Epidermal melanocyte (primary cell): ENCODE measurements at regions not wholly inside any gene's neighbourhood (a gene's known extent, or its start where the extent isn't known, plus 50 kb on each side); places are given as distances from the start of the nearest gene placed in this dataset.
A peak's percentile ranks its signal among the peaks of the same experiment; 100 is the strongest.
"Not testable (repeated sequence)": the region's sequence is repeated elsewhere in the genome, so short reads cannot be mapped to it uniquely, and the experiment has no call there.

ENCODE experiments used
- DNase-seq: peaks from one replicate; pipeline ENCODE4 v3.0.0; 2011; ENCODE audit warnings: low spot score; ENCODE audit not compliant: insufficient read length

- no peak for DNase-seq
Measured at GRCh38 chr2:11989354-11989703, 242.9 kb downstream of the LPIN1 start.

GRCh38 chr2:11990576-11990975 lies 244.1 kb downstream of the LPIN1 start:
- DNase-seq: no peak

DNA sequence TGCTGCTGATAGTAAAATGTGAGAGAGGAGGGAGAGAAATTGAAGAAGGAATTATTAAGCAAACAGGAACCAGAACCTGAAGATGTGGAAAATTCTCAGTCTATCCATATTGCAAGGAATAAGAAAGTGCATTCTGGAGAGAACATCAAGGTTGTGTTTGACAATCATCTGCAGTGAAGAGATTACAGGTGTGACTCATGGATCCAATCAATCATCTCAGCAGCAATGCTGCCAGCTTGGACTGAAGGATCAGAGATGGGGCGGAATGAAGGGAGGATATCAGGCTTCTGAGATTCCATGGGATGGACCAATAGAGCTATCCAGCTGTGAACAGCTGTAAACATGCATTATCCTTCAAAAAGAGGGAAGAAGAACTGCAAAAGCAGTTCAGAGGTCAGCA lies 247.3 kb downstream of the LPIN1 start:
- no peak for DNase-seq

DNA sequence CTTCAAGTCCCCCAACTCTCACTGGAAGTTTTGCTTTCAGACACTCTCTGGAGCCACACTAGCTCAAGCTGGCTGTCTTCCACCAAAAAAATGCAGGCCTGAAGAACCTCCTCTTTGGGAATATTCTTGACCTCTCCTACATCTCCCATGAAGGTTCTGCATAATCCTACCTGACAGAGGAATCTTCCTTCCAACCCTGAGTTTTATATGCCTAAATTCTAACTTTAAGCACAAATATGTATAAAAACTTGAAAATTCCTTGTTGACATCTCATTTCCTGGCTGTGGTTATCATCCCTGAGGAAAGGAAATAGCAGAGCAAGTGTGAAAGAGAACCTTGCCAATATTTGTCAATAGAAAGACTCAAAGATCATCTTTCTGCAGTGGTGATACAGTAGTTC lies 249.0 kb downstream of the LPIN1 start:
- DNase-seq: no peak

GRCh38 chr2:11996618-11997017 lies 250.2 kb downstream of the LPIN1 start:
- no peak for DNase-seq

DNA sequence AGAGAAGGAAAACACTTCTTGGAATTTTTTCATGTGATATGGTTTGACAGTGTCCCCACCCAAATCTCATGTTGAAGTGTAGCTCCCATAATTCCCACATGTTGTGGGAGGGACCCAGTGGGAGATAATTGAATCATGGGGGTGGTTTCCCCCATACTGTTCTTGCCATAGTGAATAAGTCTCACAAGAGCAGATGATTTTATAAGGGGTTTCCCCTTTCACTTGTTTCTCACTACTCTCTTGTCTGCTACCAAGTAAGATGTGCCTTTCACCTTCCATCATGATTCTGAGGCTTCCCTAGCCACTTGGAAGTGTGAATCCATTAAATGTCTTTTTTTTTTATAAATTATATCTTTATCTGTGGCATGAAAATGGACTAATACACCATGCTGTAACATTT lies 250.7 kb downstream of the LPIN1 start:
- no peak for DNase-seq

- no peak for DNase-seq
Measured at GRCh38 chr2:11998218-11998617, 251.8 kb downstream of the LPIN1 start.

DNA sequence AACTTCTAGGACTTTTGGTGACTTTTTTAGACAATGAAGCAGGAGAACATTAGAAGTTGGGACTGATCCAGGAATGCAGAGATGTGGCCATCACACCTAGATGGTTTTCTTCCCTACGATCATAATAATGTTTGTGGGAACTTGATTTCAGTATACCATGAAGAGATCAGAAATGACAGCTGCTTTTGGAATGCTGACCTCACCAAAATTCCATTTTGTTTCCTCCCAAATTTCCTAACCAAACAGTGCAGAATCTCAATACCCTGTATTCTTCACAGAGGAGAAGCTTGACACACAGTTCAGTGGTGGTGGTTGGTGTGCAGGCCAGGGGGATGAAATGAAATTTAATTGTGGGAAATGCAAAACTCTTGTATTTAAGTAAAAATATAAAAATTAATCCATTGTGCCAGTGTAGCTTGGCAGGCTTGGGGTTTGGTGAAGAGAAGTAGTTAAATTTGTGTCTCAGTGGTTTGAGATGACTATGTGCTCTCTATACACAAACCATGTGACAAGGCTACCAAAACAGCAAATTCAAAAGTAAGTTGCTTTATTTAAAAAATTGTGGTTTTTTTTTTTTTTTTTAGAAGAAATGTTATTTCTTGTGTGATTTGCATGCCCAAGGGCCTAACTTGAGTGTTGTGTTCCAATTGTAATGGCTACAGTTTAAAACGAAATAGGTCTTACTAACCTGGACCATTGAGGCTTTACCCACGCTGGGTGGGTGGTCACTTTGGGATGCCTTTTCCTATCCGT lies 252.4 kb downstream of the LPIN1 start:
- no peak for DNase-seq

GRCh38 chr2:12001621-12002020 lies 255.2 kb downstream of the LPIN1 start:
- no peak for DNase-seq

- no peak for DNase-seq
Measured at GRCh38 chr2:12002215-12002614, 255.8 kb downstream of the LPIN1 start.

- no peak for DNase-seq
Measured at GRCh38 chr2:12004713-12005112, 258.3 kb downstream of the LPIN1 start.

- no peak for DNase-seq
Measured at GRCh38 chr2:12005886-12006681, 259.7 kb downstream of the LPIN1 start.

DNA sequence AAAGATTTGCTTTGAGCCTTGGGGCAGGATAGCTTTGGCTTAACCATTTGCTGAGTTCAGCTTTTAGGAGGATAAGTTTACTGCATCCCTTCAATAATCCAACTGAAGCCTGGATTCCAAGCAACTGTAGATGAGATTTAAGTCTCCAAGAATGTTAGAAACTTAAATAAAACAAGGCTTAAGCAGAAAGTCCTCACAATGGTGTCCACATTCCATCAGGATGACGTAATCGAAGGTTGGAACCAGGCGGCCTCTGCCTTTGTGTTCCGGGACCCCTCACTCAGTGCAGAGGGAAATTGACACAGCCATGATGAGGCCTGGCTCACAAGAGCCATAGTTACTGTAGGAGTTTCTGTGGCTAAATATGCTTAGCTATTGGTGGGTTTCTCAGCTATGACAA lies 260.4 kb downstream of the LPIN1 start:
- DNase-seq: no peak

DNA sequence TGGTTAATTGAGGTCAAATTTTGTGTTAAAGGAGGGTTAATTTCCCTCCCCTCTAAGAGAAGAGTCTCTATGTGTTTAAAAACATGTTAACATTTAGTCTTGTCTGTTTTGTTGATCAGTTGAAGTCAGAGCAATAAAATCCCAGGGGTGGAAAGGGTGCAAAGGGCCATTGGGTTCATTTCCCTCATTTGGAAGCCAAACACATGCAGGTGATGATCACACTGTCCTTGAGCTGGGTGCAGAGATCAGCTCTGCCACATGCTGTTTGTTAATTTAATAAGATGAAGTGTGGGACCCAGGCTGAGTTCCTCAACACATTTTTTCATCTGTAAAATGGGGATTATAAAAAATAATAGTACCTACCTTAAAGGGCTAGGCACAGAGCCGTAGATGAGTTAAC lies 260.9 kb downstream of the LPIN1 start:
- no peak for DNase-seq

DNA sequence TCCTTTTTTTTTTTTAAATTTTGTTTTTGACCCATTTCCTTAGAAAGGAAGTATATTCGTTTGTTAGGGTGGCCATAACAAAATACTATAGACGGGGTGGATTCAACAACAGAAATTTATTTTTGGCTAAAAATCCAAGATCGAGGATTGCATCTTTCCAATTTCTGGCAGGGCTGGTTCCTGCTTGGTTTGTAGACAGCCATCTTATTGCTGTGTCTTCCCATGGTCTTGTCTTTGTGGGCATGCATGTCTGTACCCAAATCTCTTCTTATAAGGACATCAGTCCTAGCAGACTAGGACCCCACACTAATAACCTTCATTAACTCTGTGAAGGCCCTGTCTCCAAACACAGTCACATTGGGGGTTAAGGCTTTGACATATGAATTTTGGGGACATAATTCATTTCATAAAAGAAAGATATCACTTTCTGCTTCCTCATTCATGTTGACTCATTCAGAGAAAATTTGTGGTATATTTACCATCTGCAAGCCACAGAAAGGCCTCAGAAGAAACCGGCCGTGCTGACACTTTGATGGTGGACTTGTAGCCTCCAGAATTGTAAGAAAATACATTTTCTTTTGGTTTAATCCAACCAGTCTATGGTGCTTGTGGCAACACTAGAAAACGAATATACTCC lies 262.1 kb downstream of the LPIN1 start:
- DNase-seq: no peak

- DNase-seq: no peak
Measured at GRCh38 chr2:12009323-12009905, 263.0 kb downstream of the LPIN1 start.

DNA sequence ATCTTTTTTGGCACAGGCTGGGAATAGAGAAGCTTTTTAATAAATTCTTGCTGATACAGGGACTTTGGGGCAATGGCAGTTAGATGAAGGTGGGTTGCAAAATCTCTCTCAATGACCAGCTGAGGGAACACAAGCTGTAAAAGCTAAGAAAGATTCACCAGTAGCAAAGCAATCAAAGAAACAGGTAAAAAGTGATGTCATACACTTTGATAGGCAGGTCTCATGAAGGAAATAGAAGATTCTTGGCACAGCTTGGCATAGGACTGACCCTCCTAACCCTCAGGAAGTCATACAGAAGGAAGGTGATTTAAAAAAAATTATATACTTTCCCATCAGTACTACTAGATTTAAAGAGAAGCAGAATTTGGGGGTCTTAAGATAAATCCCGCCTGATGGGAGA lies 263.6 kb downstream of the LPIN1 start:
- DNase-seq: no peak

- no peak for DNase-seq
Measured at GRCh38 chr2:12010779-12011178, 264.3 kb downstream of the LPIN1 start.

- DNase-seq: peak; percentile 29
Measured at GRCh38 chr2:12014088-12014960, 267.9 kb downstream of the LPIN1 start.

DNA sequence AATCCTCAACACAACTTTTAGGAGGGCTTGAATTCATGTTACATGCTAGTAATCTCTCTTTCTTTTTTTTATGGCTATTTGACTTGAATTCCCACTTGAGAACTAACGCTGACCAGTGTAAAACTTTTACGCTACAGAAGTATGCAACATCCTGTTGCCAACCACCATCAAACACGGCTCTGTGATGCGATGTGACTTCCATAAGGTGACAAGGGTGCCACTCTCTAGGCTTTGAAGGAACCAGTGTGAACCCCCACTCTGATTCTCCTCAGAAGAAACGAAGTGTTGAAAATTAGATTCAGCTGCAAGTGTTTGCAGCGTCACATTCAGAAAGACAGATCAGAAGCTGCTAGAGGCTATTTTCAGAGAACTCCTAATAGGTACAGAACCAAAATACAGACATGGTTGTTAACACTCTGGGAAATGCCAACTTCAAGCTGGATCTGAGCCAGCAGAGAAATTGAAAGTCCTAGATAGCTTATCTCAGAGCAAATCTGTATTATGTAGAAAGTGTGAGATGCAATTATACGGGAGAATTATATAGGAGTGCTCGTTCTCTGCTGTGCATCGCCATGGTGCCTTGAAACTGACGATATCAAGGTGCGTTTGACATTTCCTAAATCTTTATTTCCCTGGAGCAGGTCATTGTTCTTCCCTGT lies 271.2 kb downstream of the LPIN1 start:
- DNase-seq: no peak

GRCh38 chr2:12018726-12019125 lies 272.3 kb downstream of the LPIN1 start:
- DNase-seq: not testable (repeated sequence)
